ENCODE measurements at regions not wholly inside any gene's neighbourhood (a gene's known extent, or its start where the extent isn't known, plus 50 kb on each side); places are given as distances from the start of the nearest gene placed in this dataset.

- TF ChIP-seq TAF1 (conservative IDR thresholded peaks at IDR 0.05), result no peak
- TF ChIP-seq ATF3 (IDR thresholded peaks at IDR 0.05), result no peak
- TF ChIP-seq FOXA2 (IDR thresholded peaks at IDR 0.05), result no peak
- H3K27ac ChIP-seq (ENCODE audit: low read depth in 1 of 2, low read length in 2 of 2), result peak overlapping the region; percentile 42 to 51
Measured at GRCh38 chr12:116354534-116354933, 77.0 kb upstream of the MED13L start.

DNA sequence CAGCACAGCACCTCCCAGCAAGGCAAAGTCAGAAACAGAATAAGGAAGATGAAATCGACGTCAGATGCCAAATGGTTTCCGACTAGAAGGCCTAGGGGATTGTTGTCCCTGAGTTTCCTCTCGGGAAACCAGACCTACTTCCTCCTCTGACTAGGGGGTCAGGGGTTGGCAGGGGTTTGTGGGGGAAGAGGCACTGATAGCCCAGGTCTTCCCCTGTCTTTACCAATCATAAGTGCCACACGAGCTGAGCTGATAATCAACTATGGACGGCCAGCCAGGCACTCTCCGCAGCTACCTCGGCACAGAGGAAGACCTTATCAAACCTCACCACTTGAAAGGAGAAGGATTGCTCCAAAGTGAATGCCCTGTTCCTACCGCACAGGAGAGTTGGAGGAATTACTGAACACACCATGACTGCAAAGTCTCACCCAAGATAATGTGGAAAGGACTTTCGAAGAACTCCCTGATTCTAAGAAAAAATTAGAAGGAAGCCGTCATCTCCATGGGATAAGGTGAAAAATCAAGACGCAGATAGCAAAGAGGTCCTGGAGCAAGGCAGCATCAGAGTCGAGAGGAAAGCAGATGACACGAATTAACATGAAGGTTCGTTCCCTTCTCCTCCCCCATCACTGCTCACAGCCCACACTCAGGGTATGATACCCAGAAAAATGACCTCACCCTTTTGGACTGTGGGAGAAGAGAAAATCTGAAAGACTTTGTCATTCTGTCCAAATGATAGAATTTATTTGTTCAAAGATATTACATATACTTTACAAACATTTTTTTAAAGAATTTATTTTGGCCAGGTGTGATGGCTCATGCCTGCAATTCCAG lies 77.7 kb upstream of the MED13L start:
- Histone ChIP-seq H3K27me3 (ENCODE audit: control insufficient read depth in 4 of 4, insufficient read depth in 4 of 4, low read length in 3 of 4) (no peaks in the 10 kb centered on the region), H3K4me3 (ENCODE audit: low read depth in 1 of 3, low read length in 3 of 3) (no peak overlapping the region), H3K36me3 (ENCODE audit: control insufficient read depth in 4 of 4, insufficient read depth in 3 of 4, low read depth in 1 of 4, low read length in 3 of 4) (no peaks in the 10 kb centered on the region), H3K9me3 (ENCODE audit: control insufficient read depth in 4 of 4, low read length in 3 of 4) (no peaks in the 10 kb centered on the region), H3K27ac (ENCODE audit: low read depth in 1 of 2, low read length in 2 of 2) (no peak overlapping the region), H3K4me1 (ENCODE audit: control insufficient read depth in 4 of 4, insufficient read depth in 4 of 4, low read length in 3 of 4) (peaks cover 5 to 34% (median 29%) of the 10 kb centered on the region in 4 donors), H3K9ac (ENCODE audit: low read depth in 1 of 2, low read length in 2 of 2) (no peak overlapping the region)
- no peak for DNase-seq (ENCODE audit: low spot score)
- 84% methylated on average over 15 of the region's 15 CpGs for WGBS
- TF ChIP-seq SP1 (IDR thresholded peaks at IDR 0.05) (no peak), HNF4A (conservative IDR thresholded peaks at IDR 0.05) (no peak), CTCF (IDR thresholded peaks at IDR 0.05; ENCODE audit: low read depth, low read length, missing input control) (no peak), FOXA2 (IDR thresholded peaks at IDR 0.05) (no peak)

More at GRCh38 chr12:116354534-116354933, 77.0 kb upstream of the MED13L start:
- H3K4me3 ChIP-seq (ENCODE audit: low read depth in 1 of 3, low read length in 3 of 3), result no peak overlapping the region
- peaks cover 5 to 32% (median 27%) of the 10 kb centered on the region in 4 donors for H3K4me1 ChIP-seq (ENCODE audit: control insufficient read depth in 4 of 4, insufficient read depth in 4 of 4, low read length in 3 of 4)
- H3K27me3 ChIP-seq (ENCODE audit: control insufficient read depth in 4 of 4, insufficient read depth in 4 of 4, low read length in 3 of 4), result no peaks in the 10 kb centered on the region
- no peak overlapping the region for H3K9ac ChIP-seq (ENCODE audit: low read depth in 1 of 2, low read length in 2 of 2)
- no peak for DNase-seq (ENCODE audit: low spot score)
- 73% methylated on average over 5 of the region's 5 CpGs for WGBS
- H3K36me3 ChIP-seq (ENCODE audit: control insufficient read depth in 4 of 4, insufficient read depth in 3 of 4, low read depth in 1 of 4, low read length in 3 of 4), result no peaks in the 10 kb centered on the region
- no peaks in the 10 kb centered on the region for H3K9me3 ChIP-seq (ENCODE audit: control insufficient read depth in 4 of 4, low read length in 3 of 4)

DNA sequence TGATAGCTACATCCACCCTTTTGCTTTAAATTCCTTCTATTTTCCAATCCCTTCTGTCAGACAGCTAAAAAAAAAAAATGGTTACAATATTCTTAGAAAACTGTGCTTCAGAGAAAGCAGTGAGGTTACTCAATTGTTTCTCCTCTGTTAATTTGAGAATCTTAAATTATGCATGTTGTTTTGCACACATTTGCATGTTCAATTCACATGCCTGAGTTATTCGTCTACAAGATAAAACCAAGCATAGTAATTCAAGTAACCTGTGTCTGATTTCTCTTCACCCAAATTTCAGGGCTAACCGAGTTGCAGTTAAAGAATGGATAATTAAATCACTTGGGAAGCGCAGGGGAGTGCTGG lies 81.0 kb upstream of the MED13L start:
- 58% methylated on average over 3 of the region's 3 CpGs for WGBS
- Histone ChIP-seq H3K9me3 (ENCODE audit: control insufficient read depth in 4 of 4, low read length in 3 of 4) (no peaks in the 10 kb centered on the region), H3K9ac (ENCODE audit: low read depth in 1 of 2, low read length in 2 of 2) (peak overlapping the region in 1 of 2 donors; percentile 80), H3K4me1 (ENCODE audit: control insufficient read depth in 4 of 4, insufficient read depth in 4 of 4, low read length in 3 of 4) (peaks cover 4 to 25% (median 22%) of the 10 kb centered on the region in 4 donors), H3K27me3 (ENCODE audit: control insufficient read depth in 4 of 4, insufficient read depth in 4 of 4, low read length in 3 of 4) (no peaks in the 10 kb centered on the region), H3K4me3 (ENCODE audit: low read depth in 1 of 3, low read length in 3 of 3) (peak overlapping the region in 1 of 3 donors; percentile 33), H3K36me3 (ENCODE audit: control insufficient read depth in 4 of 4, insufficient read depth in 3 of 4, low read depth in 1 of 4, low read length in 3 of 4) (no peaks in the 10 kb centered on the region), H3K27ac (ENCODE audit: low read depth in 1 of 2, low read length in 2 of 2) (peak overlapping the region; percentile 87 to 90)
- DNase-seq (ENCODE audit: low spot score), result no peak
- TF ChIP-seq CTCF (IDR thresholded peaks at IDR 0.05; ENCODE audit: low read depth, low read length, missing input control), result no peak
- TF ChIP-seq FOXA2 (IDR thresholded peaks at IDR 0.05), result no peak
- TF ChIP-seq ATF3 (IDR thresholded peaks at IDR 0.05), result no peak
- no peak for TF ChIP-seq JUND (IDR thresholded peaks at IDR 0.05)
- no peak for TF ChIP-seq YY1 (IDR thresholded peaks at IDR 0.05)
- no peak for TF ChIP-seq EGR1 (IDR thresholded peaks at IDR 0.05; ENCODE audit: low read depth in 2 of 2)
- TF ChIP-seq SP1 (IDR thresholded peaks at IDR 0.05), result no peak
- no peak for TF ChIP-seq GABPA (IDR thresholded peaks at IDR 0.05 in 1 of 2, conservative IDR thresholded peaks at IDR 0.05 in 1 of 2)
- no peak for TF ChIP-seq HNF4G (IDR thresholded peaks at IDR 0.05)
- no peak for TF ChIP-seq RXRA (IDR thresholded peaks at IDR 0.05)
- no peak for TF ChIP-seq RAD21 (IDR thresholded peaks at IDR 0.05)
- TF ChIP-seq MAX (IDR thresholded peaks at IDR 0.05), result no peak
- TF ChIP-seq, protein P1, sequence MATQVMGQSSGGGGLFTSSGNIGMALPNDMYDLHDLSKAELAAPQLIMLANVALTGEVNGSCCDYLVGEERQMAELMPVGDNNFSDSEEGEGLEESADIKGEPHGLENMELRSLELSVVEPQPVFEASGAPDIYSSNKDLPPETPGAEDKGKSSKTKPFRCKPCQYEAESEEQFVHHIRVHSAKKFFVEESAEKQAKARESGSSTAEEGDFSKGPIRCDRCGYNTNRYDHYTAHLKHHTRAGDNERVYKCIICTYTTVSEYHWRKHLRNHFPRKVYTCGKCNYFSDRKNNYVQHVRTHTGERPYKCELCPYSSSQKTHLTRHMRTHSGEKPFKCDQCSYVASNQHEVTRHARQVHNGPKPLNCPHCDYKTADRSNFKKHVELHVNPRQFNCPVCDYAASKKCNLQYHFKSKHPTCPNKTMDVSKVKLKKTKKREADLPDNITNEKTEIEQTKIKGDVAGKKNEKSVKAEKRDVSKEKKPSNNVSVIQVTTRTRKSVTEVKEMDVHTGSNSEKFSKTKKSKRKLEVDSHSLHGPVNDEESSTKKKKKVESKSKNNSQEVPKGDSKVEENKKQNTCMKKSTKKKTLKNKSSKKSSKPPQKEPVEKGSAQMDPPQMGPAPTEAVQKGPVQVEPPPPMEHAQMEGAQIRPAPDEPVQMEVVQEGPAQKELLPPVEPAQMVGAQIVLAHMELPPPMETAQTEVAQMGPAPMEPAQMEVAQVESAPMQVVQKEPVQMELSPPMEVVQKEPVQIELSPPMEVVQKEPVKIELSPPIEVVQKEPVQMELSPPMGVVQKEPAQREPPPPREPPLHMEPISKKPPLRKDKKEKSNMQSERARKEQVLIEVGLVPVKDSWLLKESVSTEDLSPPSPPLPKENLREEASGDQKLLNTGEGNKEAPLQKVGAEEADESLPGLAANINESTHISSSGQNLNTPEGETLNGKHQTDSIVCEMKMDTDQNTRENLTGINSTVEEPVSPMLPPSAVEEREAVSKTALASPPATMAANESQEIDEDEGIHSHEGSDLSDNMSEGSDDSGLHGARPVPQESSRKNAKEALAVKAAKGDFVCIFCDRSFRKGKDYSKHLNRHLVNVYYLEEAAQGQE (IDR thresholded peaks at IDR 0.05), result no peak
- no peak for TF ChIP-seq HNF4A (conservative IDR thresholded peaks at IDR 0.05)
- TF ChIP-seq NR2F2 (IDR thresholded peaks at IDR 0.05), result no peak
- TF ChIP-seq FOXA1 (IDR thresholded peaks at IDR 0.05), result no peak
